ENCODE measurements at regions not wholly inside any gene's neighbourhood (a gene's known extent, or its start where the extent isn't known, plus 50 kb on each side); places are given as distances from the start of the nearest gene placed in this dataset.

GRCh38 chr5:52544738-52545137 is 243.0 kb upstream of the ITGA1 start:
- TF ChIP-seq POLR2A (IDR thresholded peaks at IDR 0.05) (no peak), CTCF (IDR thresholded peaks at IDR 0.05) (no peak)
